ENCODE measurements at regions not wholly inside any gene's neighbourhood (a gene's known extent, or its start where the extent isn't known, plus 50 kb on each side); places are given as distances from the start of the nearest gene placed in this dataset.

GRCh38 chr2:155308367-155309009 lies 610.0 kb downstream of the KCNJ3 start (continued):
- no peak for TF ChIP-seq FOSL2 (IDR thresholded peaks at IDR 0.05)
- no peak for TF ChIP-seq FOSL2 (CRISPR knock-in tag; IDR thresholded peaks at IDR 0.05)
- no peak for TF ChIP-seq ATOH8 (CRISPR knock-in tag; IDR thresholded peaks at IDR 0.05; ENCODE audit: low read depth)
- TF ChIP-seq EHF (CRISPR knock-in tag; IDR thresholded peaks at IDR 0.05), result no peak
- TF ChIP-seq CBX8 (IDR thresholded peaks at IDR 0.05), result no peak
- no peak for TF ChIP-seq CTCF (IDR thresholded peaks at IDR 0.05)
- no peak for TF ChIP-seq HOXA7 (CRISPR knock-in tag; IDR thresholded peaks at IDR 0.05)
- TF ChIP-seq RARB (CRISPR knock-in tag; IDR thresholded peaks at IDR 0.05), result no peak
- no peak for TF ChIP-seq CHD4 (IDR thresholded peaks at IDR 0.05; ENCODE audit: borderline replicate concordance)
- TF ChIP-seq RAD21 (conservative IDR thresholded peaks at IDR 0.05 in 1 of 2, IDR thresholded peaks at IDR 0.05 in 1 of 2), result no peak
- TF ChIP-seq MAX (IDR thresholded peaks at IDR 0.05), result no peak

- ChIA-PET POLR2A (no interaction called here), CTCF (no interaction called here)
- no peak for ATAC-seq
- H3K9me3 ChIP-seq, result no peaks in the 10 kb centered on the region
- FAIRE-seq, result no peak
- DNase-seq (ENCODE audit: low read depth in 1 of 2, low spot score in 1 of 2), result no peak
- TF ChIP-seq HOXB5 (CRISPR knock-in tag; IDR thresholded peaks at IDR 0.05), result no peak
- no peak for TF ChIP-seq SREBF2 (IDR thresholded peaks at IDR 0.05)
- TF ChIP-seq HDAC2 (IDR thresholded peaks at IDR 0.05), result no peak
- no peak for TF ChIP-seq MAFK (IDR thresholded peaks at IDR 0.05; ENCODE audit: partially characterized antibody)
- TF ChIP-seq FOXS1 (CRISPR knock-in tag; IDR thresholded peaks at IDR 0.05), result no peak
- no peak for TF ChIP-seq HOXA7 (CRISPR knock-in tag; IDR thresholded peaks at IDR 0.05)
- no peak for TF ChIP-seq EP300 (IDR thresholded peaks at IDR 0.05)
- no peak for TF ChIP-seq USF2 (IDR thresholded peaks at IDR 0.05)
- no peak for TF ChIP-seq TP53 (CRISPR knock-in tag; IDR thresholded peaks at IDR 0.05)
- TF ChIP-seq NFE2L2 (conservative IDR thresholded peaks at IDR 0.05; ENCODE audit: low read length), result no peak
- no peak overlapping the region for H3K4me2 ChIP-seq
- H3K27ac ChIP-seq, result no peak overlapping the region
- no peak overlapping the region for H3K4me3 ChIP-seq
- no peaks in the 10 kb centered on the region for H3K4me1 ChIP-seq
Observed at GRCh38 chr2:155301221-155301620, 602.7 kb downstream of the KCNJ3 start.

GRCh38 chr2:155298001-155298400 lies 599.5 kb downstream of the KCNJ3 start:
- H3K27ac ChIP-seq, result no peak overlapping the region
- TF ChIP-seq MAX (IDR thresholded peaks at IDR 0.05), result no peak
- no peak for TF ChIP-seq BHLHE40 (IDR thresholded peaks at IDR 0.05; ENCODE audit: low read depth, low read length)
- no peak for TF ChIP-seq FOSB (CRISPR knock-in tag; IDR thresholded peaks at IDR 0.05)
- TF ChIP-seq RARB (CRISPR knock-in tag; IDR thresholded peaks at IDR 0.05), result no peak
- no peak for TF ChIP-seq NR3C1 (IDR thresholded peaks at IDR 0.05)
- TF ChIP-seq TP53 (CRISPR knock-in tag; IDR thresholded peaks at IDR 0.05), result no peak
- TF ChIP-seq EP300 (IDR thresholded peaks at IDR 0.05), result no peak
- TF ChIP-seq KDM5A (IDR thresholded peaks at IDR 0.05), result no peak
- TF ChIP-seq BCL3 (IDR thresholded peaks at IDR 0.05), result no peak
- no peak for TF ChIP-seq HOXB5 (CRISPR knock-in tag; IDR thresholded peaks at IDR 0.05)
- no peak for TF ChIP-seq MYC (IDR thresholded peaks at IDR 0.05; ENCODE audit: borderline replicate concordance, low read length)
- TF ChIP-seq POLR2A (IDR thresholded peaks at IDR 0.05; ENCODE audit: low read length), result no peak
- H3K4me2 ChIP-seq, result no peak overlapping the region
- POLR2A ChIA-PET, result no interaction called here
- no peak overlapping the region for H3K4me3 ChIP-seq
- 48% methylated on average over 1 of the region's 1 CpG for whole genome bisulfite sequencing (ENCODE audit: missing lambda C conversion rate)
- DNase-seq (ENCODE audit: low read depth in 1 of 2, low spot score in 1 of 2) (no peak), ATAC-seq (no peak), FAIRE-seq (no peak)
- CTCF ChIA-PET, result no interaction called here
- no peaks in the 10 kb centered on the region for H3K9me3 ChIP-seq
- no peaks in the 10 kb centered on the region for H3K4me1 ChIP-seq

Measured in A549 (cell line).